ENCODE measurements at regions not wholly inside any gene's neighbourhood (a gene's known extent, or its start where the extent isn't known, plus 50 kb on each side); places are given as distances from the start of the nearest gene placed in this dataset.

DNA sequence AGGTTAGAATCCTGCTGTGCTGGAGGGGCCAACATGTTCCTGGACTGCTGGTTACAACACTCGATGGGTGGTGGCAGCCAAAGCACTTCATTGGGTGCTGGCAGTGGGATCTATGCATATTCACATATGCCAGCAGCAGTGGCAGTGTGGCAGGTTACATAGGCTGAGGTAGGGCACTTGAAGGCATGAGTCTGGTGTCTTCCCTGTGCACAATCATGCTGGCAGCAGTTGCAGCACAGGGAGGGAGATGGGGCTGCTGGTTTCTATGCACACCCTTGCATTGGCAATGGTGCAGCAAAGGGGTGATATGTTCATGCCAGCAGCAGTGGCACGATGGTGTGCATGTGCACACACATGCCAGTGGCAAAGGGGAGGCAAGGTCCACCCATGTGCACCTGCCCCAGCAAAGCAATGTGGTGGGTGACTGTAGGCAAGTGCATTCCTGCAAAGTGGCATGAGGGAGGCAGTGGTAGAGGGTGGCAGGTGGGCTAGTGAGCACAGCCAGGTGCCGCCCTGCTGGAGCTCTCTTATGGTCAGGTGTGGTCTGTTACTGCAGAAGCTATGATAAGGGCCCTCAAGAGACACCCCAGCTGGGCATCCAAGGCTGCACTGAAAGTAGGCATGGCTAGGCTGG lies 356.2 kb upstream of the STEAP1 start:
- no peaks in the 10 kb centered on the region for H3K27me3 ChIP-seq (replicated peaks)
- TF ChIP-seq, protein P1, sequence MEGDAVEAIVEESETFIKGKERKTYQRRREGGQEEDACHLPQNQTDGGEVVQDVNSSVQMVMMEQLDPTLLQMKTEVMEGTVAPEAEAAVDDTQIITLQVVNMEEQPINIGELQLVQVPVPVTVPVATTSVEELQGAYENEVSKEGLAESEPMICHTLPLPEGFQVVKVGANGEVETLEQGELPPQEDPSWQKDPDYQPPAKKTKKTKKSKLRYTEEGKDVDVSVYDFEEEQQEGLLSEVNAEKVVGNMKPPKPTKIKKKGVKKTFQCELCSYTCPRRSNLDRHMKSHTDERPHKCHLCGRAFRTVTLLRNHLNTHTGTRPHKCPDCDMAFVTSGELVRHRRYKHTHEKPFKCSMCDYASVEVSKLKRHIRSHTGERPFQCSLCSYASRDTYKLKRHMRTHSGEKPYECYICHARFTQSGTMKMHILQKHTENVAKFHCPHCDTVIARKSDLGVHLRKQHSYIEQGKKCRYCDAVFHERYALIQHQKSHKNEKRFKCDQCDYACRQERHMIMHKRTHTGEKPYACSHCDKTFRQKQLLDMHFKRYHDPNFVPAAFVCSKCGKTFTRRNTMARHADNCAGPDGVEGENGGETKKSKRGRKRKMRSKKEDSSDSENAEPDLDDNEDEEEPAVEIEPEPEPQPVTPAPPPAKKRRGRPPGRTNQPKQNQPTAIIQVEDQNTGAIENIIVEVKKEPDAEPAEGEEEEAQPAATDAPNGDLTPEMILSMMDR (IDR thresholded peaks at IDR 0.05; ENCODE audit: low read depth, low read length, missing control alignments): no peak

DNA sequence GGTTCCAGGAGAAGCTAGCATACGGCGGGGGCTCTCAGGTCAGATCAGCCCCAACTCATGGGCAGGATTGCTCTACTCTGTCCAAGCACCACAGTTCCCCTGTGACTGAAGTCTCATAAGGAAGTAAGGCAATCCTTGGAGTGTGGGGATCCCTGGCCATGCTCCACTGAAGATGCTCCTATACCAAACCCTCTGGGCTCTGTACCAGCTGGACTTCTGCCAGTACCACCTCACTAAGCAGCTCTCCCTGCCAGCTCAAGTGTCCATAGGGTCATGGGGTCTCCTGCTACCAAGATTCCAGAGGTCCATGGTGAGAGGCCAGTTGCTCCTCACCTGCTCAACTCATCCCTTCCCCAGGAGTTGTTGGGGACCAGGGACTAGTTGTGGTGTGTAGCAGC lies 355.7 kb upstream of the STEAP1 start:
- in situ Hi-C loops (cut with HindIII; ENCODE audit: low pct_ligation_motif_present, low sequenced_read_pairs): no loop called here
- Histone ChIP-seq H3K27me3 (replicated peaks) (no peaks in the 10 kb centered on the region), H3K4me3 (ENCODE audit: low read depth, low read length) (no peak overlapping the region), H3K36me3 (replicated peaks) (no peaks in the 10 kb centered on the region), H3K27ac (no peak overlapping the region)
- no peak for DNase-seq
- TF ChIP-seq, protein P1 (IDR thresholded peaks at IDR 0.05; ENCODE audit: low read depth, low read length, missing control alignments): no peak

More for the DNA sequence above, 356.2 kb upstream of the STEAP1 start:
- H3K4me3 ChIP-seq (ENCODE audit: low read depth, low read length): no peak overlapping the region
- H3K36me3 ChIP-seq (replicated peaks): no peaks in the 10 kb centered on the region
- no peak overlapping the region for H3K27ac ChIP-seq
- no peak for DNase-seq
- in situ Hi-C loops (cut with HindIII; ENCODE audit: low pct_ligation_motif_present, low sequenced_read_pairs): no loop called here

DNA sequence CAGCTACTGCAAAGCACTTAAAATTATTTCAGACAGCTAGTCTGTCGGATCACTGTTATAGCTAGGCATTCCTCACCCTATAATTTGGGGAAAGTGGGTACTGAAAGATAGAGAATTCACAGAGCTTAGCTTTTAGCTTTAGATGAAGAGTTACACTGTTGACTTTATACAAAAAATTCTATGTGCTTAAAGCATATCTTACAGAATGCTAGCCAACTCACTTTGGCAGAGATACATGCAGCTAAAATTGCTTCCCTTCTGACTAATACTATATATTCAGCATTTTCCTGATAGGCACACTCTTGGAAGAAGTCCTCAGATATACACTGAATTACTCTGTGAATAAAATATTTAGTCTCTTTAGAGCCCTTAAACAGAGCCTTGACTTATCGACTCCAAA lies 353.5 kb upstream of the STEAP1 start:
- in situ Hi-C loops (cut with HindIII; ENCODE audit: low pct_ligation_motif_present, low sequenced_read_pairs): no loop called here
- Histone ChIP-seq H3K27me3 (replicated peaks) (no peaks in the 10 kb centered on the region), H3K27ac (no peak overlapping the region), H3K36me3 (replicated peaks) (no peaks in the 10 kb centered on the region), H3K4me3 (ENCODE audit: low read depth, low read length) (no peak overlapping the region)
- TF ChIP-seq, protein P1 (IDR thresholded peaks at IDR 0.05; ENCODE audit: low read depth, low read length, missing control alignments): no peak
- no peak for DNase-seq

DNA sequence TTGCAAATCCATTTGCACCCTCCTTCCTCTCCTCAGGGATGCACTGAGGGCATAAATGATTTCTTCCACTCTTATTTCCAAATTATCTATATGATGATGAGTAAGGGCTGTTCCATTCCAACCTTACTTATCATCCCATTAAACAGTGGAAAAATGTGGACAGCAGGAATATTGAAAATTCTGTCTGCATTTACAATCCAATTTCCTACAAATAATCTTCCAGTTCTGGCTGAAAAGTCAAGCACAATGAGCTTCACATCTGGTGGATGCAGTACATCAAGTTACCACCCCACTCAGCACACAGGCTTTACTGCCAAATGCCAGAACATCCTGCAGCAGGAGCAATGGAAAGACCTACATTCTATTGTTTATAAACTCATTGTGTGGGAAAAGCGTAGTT lies 345.0 kb upstream of the STEAP1 start:
- no peaks in the 10 kb centered on the region for H3K27me3 ChIP-seq (replicated peaks)
- no peaks in the 10 kb centered on the region for H3K36me3 ChIP-seq (replicated peaks)
- TF ChIP-seq, protein P1 (IDR thresholded peaks at IDR 0.05; ENCODE audit: low read depth, low read length, missing control alignments): no peak
- H3K4me3 ChIP-seq (ENCODE audit: low read depth, low read length): no peak overlapping the region
- no peak for DNase-seq
- H3K27ac ChIP-seq: no peak overlapping the region
- in situ Hi-C loops (cut with HindIII; ENCODE audit: low pct_ligation_motif_present, low sequenced_read_pairs): no loop called here

DNA sequence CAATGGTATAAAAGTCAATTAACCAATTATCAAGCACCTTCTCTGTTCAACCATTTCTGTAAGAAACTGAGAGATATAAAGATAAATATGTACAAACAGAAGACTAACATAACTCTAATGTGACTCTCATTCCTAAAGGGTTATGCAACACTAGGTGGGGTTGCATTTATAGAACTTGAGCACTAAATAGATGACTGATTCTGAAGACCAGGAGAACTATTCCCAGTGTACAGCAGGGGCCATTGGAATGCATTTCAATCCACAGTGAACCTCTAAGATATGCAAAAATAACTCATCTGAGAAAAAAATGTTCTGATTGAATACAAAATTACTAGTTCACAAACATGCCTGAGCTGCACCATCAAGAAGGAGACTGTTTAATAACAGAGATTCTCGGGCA lies 341.2 kb upstream of the STEAP1 start:
- DNase-seq: no peak
- no peaks in the 10 kb centered on the region for H3K27me3 ChIP-seq (replicated peaks)
- in situ Hi-C loops (cut with HindIII; ENCODE audit: low pct_ligation_motif_present, low sequenced_read_pairs): no loop called here
- H3K36me3 ChIP-seq (replicated peaks): no peaks in the 10 kb centered on the region
- H3K4me3 ChIP-seq (ENCODE audit: low read depth, low read length): no peak overlapping the region
- TF ChIP-seq, protein P1 (IDR thresholded peaks at IDR 0.05; ENCODE audit: low read depth, low read length, missing control alignments): no peak
- H3K27ac ChIP-seq: no peak overlapping the region

DNA sequence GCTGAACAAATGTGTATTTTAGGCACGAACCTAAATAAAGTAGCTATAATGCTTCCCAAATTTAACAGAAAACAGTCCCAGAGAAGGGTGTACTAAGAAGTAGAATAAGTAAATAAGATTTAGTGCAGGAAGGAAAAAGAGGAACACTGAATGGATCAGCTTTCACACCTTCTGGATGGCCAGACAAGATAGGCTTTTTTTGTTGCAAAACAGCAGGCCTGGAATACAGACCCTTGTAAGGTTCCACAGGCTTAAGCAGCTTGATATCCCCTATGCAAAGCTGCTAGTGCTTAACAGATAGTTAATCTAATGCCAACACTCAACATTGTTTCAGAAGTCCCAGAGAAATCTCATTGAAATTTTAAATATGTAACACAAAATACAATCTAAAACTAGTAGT lies 328.1 kb upstream of the STEAP1 start:
- Histone ChIP-seq H3K4me3 (ENCODE audit: low read depth, low read length) (no peak overlapping the region), H3K27ac (no peak overlapping the region), H3K36me3 (replicated peaks) (no peaks in the 10 kb centered on the region), H3K27me3 (replicated peaks) (no peaks in the 10 kb centered on the region)
- in situ Hi-C loops (cut with HindIII; ENCODE audit: low pct_ligation_motif_present, low sequenced_read_pairs): no loop called here
- no peak for DNase-seq
- TF ChIP-seq, protein P1 (IDR thresholded peaks at IDR 0.05; ENCODE audit: low read depth, low read length, missing control alignments): no peak
